ENCODE measurements at regions not wholly inside any gene's neighbourhood (a gene's known extent, or its start where the extent isn't known, plus 50 kb on each side); places are given as distances from the start of the nearest gene placed in this dataset.

- no peak for DNase-seq (ENCODE audit: low spot score)
Observed at GRCh38 chr7:67842571-67842970, 845.9 kb downstream of the TYW1 start.

- DNase-seq (ENCODE audit: low spot score) = no peak
Observed at GRCh38 chr7:67843001-67843565, 846.5 kb downstream of the TYW1 start.

GRCh38 chr7:67843615-67844014 lies 847.0 kb downstream of the TYW1 start:
- no peak for DNase-seq (ENCODE audit: low spot score)

GRCh38 chr7:67847092-67847787 lies 850.6 kb downstream of the TYW1 start:
- no peak for DNase-seq (ENCODE audit: low spot score)

GRCh38 chr7:67854221-67855178 lies 857.9 kb downstream of the TYW1 start:
- DNase-seq (ENCODE audit: low spot score) = peak; percentile 38

GRCh38 chr7:67855322-67855721 lies 858.7 kb downstream of the TYW1 start:
- DNase-seq (ENCODE audit: low spot score) = no peak

- DNase-seq (ENCODE audit: low spot score) = no peak
Observed at GRCh38 chr7:67856046-67856445, 859.4 kb downstream of the TYW1 start.

- no peak for DNase-seq (ENCODE audit: low spot score)
Observed at GRCh38 chr7:67857698-67858097, 861.1 kb downstream of the TYW1 start.

- DNase-seq (ENCODE audit: low spot score) = no peak
Observed at GRCh38 chr7:67858931-67859330, 862.3 kb downstream of the TYW1 start.

- DNase-seq (ENCODE audit: low spot score) = no peak
Observed at GRCh38 chr7:67863911-67864310, 867.3 kb downstream of the TYW1 start.

GRCh38 chr7:67866054-67866453 lies 869.4 kb downstream of the TYW1 start:
- no peak for DNase-seq (ENCODE audit: low spot score)

GRCh38 chr7:67866812-67867211 lies 870.2 kb downstream of the TYW1 start:
- no peak for DNase-seq (ENCODE audit: low spot score)

- DNase-seq (ENCODE audit: low spot score) = no peak
Observed at GRCh38 chr7:67870396-67870795, 873.8 kb downstream of the TYW1 start.

GRCh38 chr7:67875558-67875957 lies 878.9 kb downstream of the TYW1 start:
- DNase-seq (ENCODE audit: low spot score) = no peak

- DNase-seq (ENCODE audit: low spot score) = no peak
Observed at GRCh38 chr7:67878808-67879207, 882.2 kb downstream of the TYW1 start.

GRCh38 chr7:67882843-67883242 lies 886.2 kb downstream of the TYW1 start:
- no peak for DNase-seq (ENCODE audit: low spot score)

GRCh38 chr7:67890316-67890715 lies 893.7 kb downstream of the TYW1 start:
- DNase-seq (ENCODE audit: low spot score) = no peak

GRCh38 chr7:67894746-67895145 lies 898.1 kb downstream of the TYW1 start:
- DNase-seq (ENCODE audit: low spot score) = no peak

- no peak for DNase-seq (ENCODE audit: low spot score)
Observed at GRCh38 chr7:67896721-67897120, 900.1 kb downstream of the TYW1 start.

- no peak for DNase-seq (ENCODE audit: low spot score)
Observed at GRCh38 chr7:67900456-67900855, 903.8 kb downstream of the TYW1 start.

- no peak for DNase-seq (ENCODE audit: low spot score)
Observed at GRCh38 chr7:67901808-67902480, 905.3 kb downstream of the TYW1 start.

- no peak for DNase-seq (ENCODE audit: low spot score)
Observed at GRCh38 chr7:67907792-67908191, 911.2 kb downstream of the TYW1 start.

All from umbilical cord (tissue), 1 donor.